MM.1S (cell line): ENCODE measurements at regions not wholly inside any gene's neighbourhood (a gene's known extent, or its start where the extent isn't known, plus 50 kb on each side); places are given as distances from the start of the nearest gene placed in this dataset.

Experiments used
- DNase-seq: peaks from one replicate; pipeline ENCODE4 v3.0.0-alpha.2; 2015
- H2AFZ ChIP-seq: fragments of 300-600 bp; sonication (generic); 2 replicates; pipeline ENCODE4 v1.6.0; 2016; ENCODE audit warnings: antibody characterized with exemption, low read length
- H3F3A ChIP-seq: fragments of 300-600 bp; sonication (generic); 2 replicates; pipeline ENCODE4 v1.6.1; 2016; ENCODE audit warnings: mild to moderate bottlenecking, antibody characterized with exemption, low read length, moderate library complexity, mixed read lengths; ENCODE audit not compliant: insufficient read depth
- H3K27ac ChIP-seq: fragments of 300-600 bp; sonication (generic); 2 replicates; pipeline ENCODE4 v1.5.1; 2016; ENCODE audit warnings: mild to moderate bottlenecking, low read length
- H3K27me3 ChIP-seq: fragments of 300-600 bp; sonication (generic); replicated peaks from 2 replicates; pipeline ENCODE4 v1.6.0; 2016; ENCODE audit warnings: low read length; ENCODE audit not compliant: insufficient read depth
- H3K36me3 ChIP-seq: fragments of 300-600 bp; sonication (generic); replicated peaks from 2 replicates; pipeline ENCODE4 v1.6.1; 2016; ENCODE audit warnings: mild to moderate bottlenecking, low read length, mixed read lengths; ENCODE audit not compliant: insufficient read depth
- H3K4me1 ChIP-seq: fragments of 300-600 bp; sonication (generic); 2 replicates; pipeline ENCODE4 v1.6.1; 2016; ENCODE audit warnings: low read length, mixed read lengths
- H3K4me2 ChIP-seq: fragments of 300-600 bp; sonication (generic); 2 replicates; pipeline ENCODE4 v1.6.0; 2016; ENCODE audit warnings: low read depth, low read length
- H3K4me3 ChIP-seq: fragments of 300-600 bp; sonication (generic); 2 replicates; pipeline ENCODE4 v1.5.1; 2016; ENCODE audit warnings: low read length, mixed read lengths
- H3K79me2 ChIP-seq: fragments of 300-600 bp; sonication (generic); 2 replicates; pipeline ENCODE4 v1.6.1; 2016; ENCODE audit warnings: mixed run types, low read length, mixed read lengths
- H3K9ac ChIP-seq: fragments of 300-600 bp; sonication (generic); 2 replicates; pipeline ENCODE4 v1.6.1; 2016; ENCODE audit warnings: low read length, mixed read lengths
- H3K9me2 ChIP-seq: fragments of 300-600 bp; sonication (generic); replicated peaks from 2 replicates; pipeline ENCODE4 v1.6.1; 2016; ENCODE audit warnings: mild to moderate bottlenecking, low read length, mixed read lengths; ENCODE audit not compliant: insufficient read depth
- H3K9me3 ChIP-seq: fragments of 300-600 bp; sonication (generic); replicated peaks from 2 replicates; pipeline ENCODE4 v1.6.1; 2016; ENCODE audit warnings: mild to moderate bottlenecking, low read length, mixed read lengths; ENCODE audit not compliant: insufficient read depth
- H4K20me1 ChIP-seq: fragments of 300-600 bp; sonication (generic); 2 replicates; pipeline ENCODE4 v1.6.1; 2016; ENCODE audit warnings: mild to moderate bottlenecking, low read length, moderate library complexity, mixed read lengths; ENCODE audit not compliant: insufficient read depth
- EZH2 ChIP-seq: fragments of 300-600 bp; sonication (generic); optimal IDR thresholded peaks from 2 replicates; pipeline ENCODE3; 2017; ENCODE audit warnings: low read depth, mild to moderate bottlenecking, antibody characterized with exemption, low read length, mixed read lengths
- EZH2phosphoT487 ChIP-seq: fragments of 300-600 bp; sonication (generic); IDR thresholded peaks from 2 replicates; pipeline ENCODE4 v1.6.1; 2018; ENCODE audit warnings: antibody characterized with exemption, low read length
- TF ChIP-seq, protein P1 (sequence below): fragments of 300-600 bp; sonication (generic); IDR thresholded peaks from 2 replicates; pipeline ENCODE4 v1.5.1; 2016; ENCODE audit warnings: antibody characterized with exemption, low read length, mixed read lengths

DNA sequence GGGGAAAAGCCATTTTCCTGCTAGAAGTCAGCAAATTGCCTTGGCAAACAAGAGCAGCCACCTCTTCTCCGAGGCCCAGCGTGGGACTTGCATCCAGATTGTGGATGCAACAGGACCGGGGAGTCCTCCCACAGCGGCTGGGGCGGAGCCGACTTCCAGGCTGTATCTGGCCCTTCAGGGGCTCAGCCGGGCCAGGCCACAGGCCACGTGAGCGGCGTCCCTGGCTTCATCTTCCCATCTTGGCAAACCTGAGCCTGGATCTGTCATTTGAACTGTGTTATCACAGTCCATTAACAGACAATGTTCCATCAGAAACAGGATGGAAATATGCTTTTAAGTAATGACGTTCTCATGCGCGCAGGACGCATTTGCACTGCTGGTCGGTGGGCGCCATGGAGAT is 483.5 kb upstream of the SALL3 start:
- Histone ChIP-seq H3K9me3 (no peaks in the 10 kb centered on the region), H3K4me2 (no peak overlapping the region), H3K27me3 (no peaks in the 10 kb centered on the region), H3K9ac (no peak overlapping the region), H3K4me1 (no peaks in the 10 kb centered on the region), H3K9me2 (no peaks in the 10 kb centered on the region), H3K4me3 (no peak overlapping the region), H3K27ac (no peak overlapping the region), H3F3A (no peaks in the 10 kb centered on the region), H2AFZ (no peak overlapping the region), H3K79me2 (no peaks in the 10 kb centered on the region), H4K20me1 (no peaks in the 10 kb centered on the region), H3K36me3 (no peaks in the 10 kb centered on the region)
- no peak for TF ChIP-seq EZH2
- no peak for TF ChIP-seq EZH2phosphoT487
- TF ChIP-seq, protein P1, sequence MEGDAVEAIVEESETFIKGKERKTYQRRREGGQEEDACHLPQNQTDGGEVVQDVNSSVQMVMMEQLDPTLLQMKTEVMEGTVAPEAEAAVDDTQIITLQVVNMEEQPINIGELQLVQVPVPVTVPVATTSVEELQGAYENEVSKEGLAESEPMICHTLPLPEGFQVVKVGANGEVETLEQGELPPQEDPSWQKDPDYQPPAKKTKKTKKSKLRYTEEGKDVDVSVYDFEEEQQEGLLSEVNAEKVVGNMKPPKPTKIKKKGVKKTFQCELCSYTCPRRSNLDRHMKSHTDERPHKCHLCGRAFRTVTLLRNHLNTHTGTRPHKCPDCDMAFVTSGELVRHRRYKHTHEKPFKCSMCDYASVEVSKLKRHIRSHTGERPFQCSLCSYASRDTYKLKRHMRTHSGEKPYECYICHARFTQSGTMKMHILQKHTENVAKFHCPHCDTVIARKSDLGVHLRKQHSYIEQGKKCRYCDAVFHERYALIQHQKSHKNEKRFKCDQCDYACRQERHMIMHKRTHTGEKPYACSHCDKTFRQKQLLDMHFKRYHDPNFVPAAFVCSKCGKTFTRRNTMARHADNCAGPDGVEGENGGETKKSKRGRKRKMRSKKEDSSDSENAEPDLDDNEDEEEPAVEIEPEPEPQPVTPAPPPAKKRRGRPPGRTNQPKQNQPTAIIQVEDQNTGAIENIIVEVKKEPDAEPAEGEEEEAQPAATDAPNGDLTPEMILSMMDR = no peak
- no peak for DNase-seq

DNA sequence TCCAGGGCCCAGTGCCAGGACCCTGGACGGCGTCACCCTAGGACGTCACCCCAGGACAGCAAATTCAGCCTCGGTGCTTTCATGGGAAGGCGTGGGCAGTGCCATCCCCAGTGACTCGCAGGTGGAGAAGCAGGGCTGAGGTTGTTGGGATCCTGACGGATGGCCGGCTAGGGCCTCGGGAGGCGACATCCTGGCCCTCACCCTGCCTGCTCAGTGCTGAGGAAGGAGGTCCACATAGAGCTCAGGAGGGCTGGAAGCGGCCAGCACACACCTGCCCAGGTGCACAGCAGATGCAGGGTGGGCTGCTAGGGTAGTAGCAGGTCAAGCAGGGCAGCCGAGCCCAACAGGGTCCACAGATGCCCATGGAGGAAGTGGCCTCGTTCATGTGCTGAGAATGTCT is 482.0 kb upstream of the SALL3 start:
- H3K27ac ChIP-seq = no peak overlapping the region
- no peak overlapping the region for H3K9ac ChIP-seq
- H3K9me3 ChIP-seq = no peaks in the 10 kb centered on the region
- H3K4me2 ChIP-seq = no peak overlapping the region
- no peak for DNase-seq
- H3K9me2 ChIP-seq = no peaks in the 10 kb centered on the region
- H4K20me1 ChIP-seq = no peaks in the 10 kb centered on the region
- H3K79me2 ChIP-seq = no peaks in the 10 kb centered on the region
- TF ChIP-seq EZH2phosphoT487 = no peak
- TF ChIP-seq, protein P1 = no peak
- TF ChIP-seq EZH2 = no peak
- no peaks in the 10 kb centered on the region for H3K4me1 ChIP-seq
- no peak overlapping the region for H3K4me3 ChIP-seq
- H3F3A ChIP-seq = no peaks in the 10 kb centered on the region
- no peak overlapping the region for H2AFZ ChIP-seq
- no peaks in the 10 kb centered on the region for H3K27me3 ChIP-seq
- H3K36me3 ChIP-seq = no peaks in the 10 kb centered on the region

DNA sequence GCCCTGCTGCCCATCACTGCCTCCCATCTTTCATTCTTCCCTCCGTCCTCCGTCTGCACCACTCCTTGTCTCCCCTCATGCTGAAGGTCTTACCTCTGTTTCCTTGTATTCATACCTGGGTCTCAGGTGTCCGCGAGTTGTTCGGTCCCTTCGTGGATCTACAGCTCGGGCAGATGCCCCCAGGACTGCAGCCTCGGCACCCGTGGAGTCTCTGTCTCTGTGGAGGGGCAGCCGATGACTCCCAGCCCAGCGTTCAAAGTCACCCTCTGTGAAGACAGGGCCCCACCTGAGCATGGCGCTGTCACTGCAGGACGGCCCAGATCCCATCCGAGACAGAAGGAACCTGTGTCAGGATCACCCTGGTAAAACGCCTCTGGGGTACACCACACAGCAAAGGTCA is 480.0 kb upstream of the SALL3 start:
- H3K4me2 ChIP-seq = no peak overlapping the region
- H3F3A ChIP-seq = no peaks in the 10 kb centered on the region
- DNase-seq = no peak
- H3K27ac ChIP-seq = no peak overlapping the region
- H3K9me3 ChIP-seq = no peaks in the 10 kb centered on the region
- H3K4me3 ChIP-seq = no peak overlapping the region
- H2AFZ ChIP-seq = no peak overlapping the region
- no peaks in the 10 kb centered on the region for H3K27me3 ChIP-seq
- H3K9ac ChIP-seq = no peak overlapping the region
- H3K4me1 ChIP-seq = no peaks in the 10 kb centered on the region
- H4K20me1 ChIP-seq = no peaks in the 10 kb centered on the region
- no peaks in the 10 kb centered on the region for H3K9me2 ChIP-seq
- no peaks in the 10 kb centered on the region for H3K36me3 ChIP-seq
- TF ChIP-seq, protein P1 = no peak
- TF ChIP-seq EZH2phosphoT487 (no peak), EZH2 (no peak)
- no peaks in the 10 kb centered on the region for H3K79me2 ChIP-seq
